CD4-positive, alpha-beta T cell (primary cell): ENCODE measurements at regions not wholly inside any gene's neighbourhood (a gene's known extent, or its start where the extent isn't known, plus 50 kb on each side); places are given as distances from the start of the nearest gene placed in this dataset.

Experiments
- ATAC-seq: fragments of 200-7000 bp; cut with Tn5 transposase; one replicate; pipeline ENCODE4 v1.10.0; 2022; ENCODE audit warnings: mild to moderate bottlenecking; ENCODE audit not compliant: poor library complexity
- CTCF ChIA-PET: fragments of 350-600 bp; sonication (Branson Sonifier 250); formaldehyde crosslinking; loops from one replicate; lab custom pipeline; 2021; ENCODE audit warnings: antibody characterized with exemption, inconsistent platforms; lab: Charles Lee
- POLR2A ChIA-PET: fragments of 350-600 bp; sonication (Branson Sonifier 250); formaldehyde crosslinking; loops from one replicate; lab custom pipeline; 2021; ENCODE audit warnings: antibody characterized with exemption, inconsistent platforms; lab: Charles Lee
- DNase-seq, 14 experiments: peaks; one replicate each; pipeline ENCODE4 v3.0.0-alpha.2; 2013 to 2020; ENCODE audit warnings: mixed read lengths in 2 of 14
- H3K27ac ChIP-seq, 2 donors: one replicate each; pipeline versions ENCODE4 v1.5.1 to v1.7.0; 2013; ENCODE audit warnings: low read length in 2 of 2, low read depth in 1 of 2, mild to moderate bottlenecking in 1 of 2
- H3K27me3 ChIP-seq, 2 experiments: 1 replicate in 1 of 2; 2 replicates in 1 of 2; pipeline versions ENCODE4 v1.6.1 to v1.7.0; 2013; ENCODE audit warnings: low read length in 2 of 2, control low read depth in 1 of 2, mild to moderate bottlenecking in 1 of 2, moderate library complexity in 1 of 2; ENCODE audit not compliant: insufficient read depth in 2 of 2, control insufficient read depth in 1 of 2
- H3K36me3 ChIP-seq: one replicate; pipeline ENCODE4 v1.6.1; 2013; ENCODE audit warnings: low read length, control low read depth; ENCODE audit not compliant: insufficient read depth
- H3K4me1 ChIP-seq: one replicate; pipeline ENCODE4 v1.6.1; 2013; ENCODE audit warnings: low read length, control low read depth; ENCODE audit not compliant: insufficient read depth
- H3K4me3 ChIP-seq: one replicate; pipeline ENCODE4 v1.5.1; 2013; ENCODE audit warnings: mild to moderate bottlenecking, low read length, moderate library complexity
- H3K9me3 ChIP-seq, 2 experiments: 1 replicate in 1 of 2; 2 replicates in 1 of 2; pipeline versions ENCODE4 v1.6.1 to v1.7.0; 2013; ENCODE audit warnings: low read length in 2 of 2, mild to moderate bottlenecking in 2 of 2, control low read depth in 1 of 2, moderate library complexity in 1 of 2; ENCODE audit not compliant: control insufficient read depth in 1 of 2, insufficient read depth in 1 of 2
- H3K27ac Mint-ChIP-seq: one replicate; pipeline ENCODE4 v1.8.0; 2020; ENCODE audit warnings: mixed read lengths
- H3K27me3 Mint-ChIP-seq: one replicate; pipeline ENCODE4 v1.8.0; 2021; ENCODE audit warnings: mixed read lengths
- H3K36me3 Mint-ChIP-seq: one replicate; pipeline ENCODE4 v1.8.0; 2021; ENCODE audit warnings: low read depth, mixed read lengths
- H3K4me1 Mint-ChIP-seq: one replicate; pipeline ENCODE4 v1.8.0; 2021; ENCODE audit warnings: low read depth, mixed read lengths
- H3K4me3 Mint-ChIP-seq: one replicate; pipeline ENCODE4 v1.8.0; 2020; ENCODE audit warnings: mild to moderate bottlenecking, mixed read lengths
- H3K9me3 Mint-ChIP-seq: one replicate; pipeline ENCODE4 v1.8.0; 2020; ENCODE audit warnings: mixed read lengths
- intact Hi-C, 2 experiments: fragments of 100-400 bp; cut with DNase I in 1 of 2; cut with micrococcal nuclease in 1 of 2; formaldehyde crosslinking; loops; one replicate each; pipeline versions ENCODE4 v1.15.1 to v1.9.0; 2023 to 2025; cut with DNase I, micrococcal nuclease
- TF ChIP-seq, protein P1 (sequence below): fragments of 200-600 bp; IDR thresholded peaks from one replicate; pipeline ENCODE4 v1.8.0; 2022; ENCODE audit warnings: antibody characterized with exemption, mild to moderate bottlenecking

GRCh38 chr17:5798094-5798493 lies 213.8 kb upstream of the NLRP1 start:
- Mint-ChIP-seq H3K36me3 (no peaks in the 10 kb centered on the region), H3K27ac (no peak overlapping the region), H3K27me3 (peaks cover 40% of the 10 kb centered on the region), H3K4me3 (no peak overlapping the region), H3K9me3 (peaks cover under 1% of the 10 kb centered on the region), H3K4me1 (no peaks in the 10 kb centered on the region)
- TF ChIP-seq, protein P1, sequence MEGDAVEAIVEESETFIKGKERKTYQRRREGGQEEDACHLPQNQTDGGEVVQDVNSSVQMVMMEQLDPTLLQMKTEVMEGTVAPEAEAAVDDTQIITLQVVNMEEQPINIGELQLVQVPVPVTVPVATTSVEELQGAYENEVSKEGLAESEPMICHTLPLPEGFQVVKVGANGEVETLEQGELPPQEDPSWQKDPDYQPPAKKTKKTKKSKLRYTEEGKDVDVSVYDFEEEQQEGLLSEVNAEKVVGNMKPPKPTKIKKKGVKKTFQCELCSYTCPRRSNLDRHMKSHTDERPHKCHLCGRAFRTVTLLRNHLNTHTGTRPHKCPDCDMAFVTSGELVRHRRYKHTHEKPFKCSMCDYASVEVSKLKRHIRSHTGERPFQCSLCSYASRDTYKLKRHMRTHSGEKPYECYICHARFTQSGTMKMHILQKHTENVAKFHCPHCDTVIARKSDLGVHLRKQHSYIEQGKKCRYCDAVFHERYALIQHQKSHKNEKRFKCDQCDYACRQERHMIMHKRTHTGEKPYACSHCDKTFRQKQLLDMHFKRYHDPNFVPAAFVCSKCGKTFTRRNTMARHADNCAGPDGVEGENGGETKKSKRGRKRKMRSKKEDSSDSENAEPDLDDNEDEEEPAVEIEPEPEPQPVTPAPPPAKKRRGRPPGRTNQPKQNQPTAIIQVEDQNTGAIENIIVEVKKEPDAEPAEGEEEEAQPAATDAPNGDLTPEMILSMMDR = no peak
- no peak overlapping the region for H3K4me3 ChIP-seq
- no peaks in the 10 kb centered on the region for H3K36me3 ChIP-seq
- H3K27ac ChIP-seq = no peak overlapping the region
- CTCF ChIA-PET = no interaction called here
- peaks cover 4% of the 10 kb centered on the region in 2 experiments for H3K9me3 ChIP-seq
- POLR2A ChIA-PET = no interaction called here
- peaks cover 4 to 12% of the 10 kb centered on the region in 2 experiments for H3K27me3 ChIP-seq
- no peaks in the 10 kb centered on the region for H3K4me1 ChIP-seq
- no peak for DNase-seq
- intact Hi-C loops = no loop called here
- no peak for ATAC-seq

DNA sequence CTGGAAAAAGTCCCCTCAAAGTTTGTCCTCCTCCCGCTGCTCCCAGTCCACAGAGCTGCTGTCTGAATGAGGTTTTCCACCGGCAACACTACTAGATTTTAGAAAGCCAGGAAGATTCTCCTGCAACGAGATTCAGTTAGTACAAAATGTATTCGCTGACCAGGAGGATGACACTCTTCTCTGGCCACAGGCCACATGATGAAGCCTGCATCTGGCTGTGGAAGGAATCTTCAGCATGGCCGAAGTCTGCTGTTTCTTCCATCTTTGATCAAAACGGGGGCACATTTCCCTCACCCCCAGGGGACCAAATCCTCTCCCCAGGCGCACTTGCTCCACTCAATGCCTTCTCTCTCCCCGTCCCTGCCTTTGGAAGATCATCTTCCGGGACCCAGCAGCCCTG lies 215.8 kb upstream of the NLRP1 start:
- intact Hi-C loops = no loop called here
- no peaks in the 10 kb centered on the region for H3K36me3 Mint-ChIP-seq
- peaks cover 4 to 11% of the 10 kb centered on the region in 2 experiments for H3K27me3 ChIP-seq
- H3K27me3 Mint-ChIP-seq = peaks cover 45% of the 10 kb centered on the region
- TF ChIP-seq, protein P1 = no peak
- no peak overlapping the region for H3K27ac ChIP-seq
- DNase-seq = no peak
- no peaks in the 10 kb centered on the region for H3K4me1 Mint-ChIP-seq
- no peak overlapping the region for H3K27ac Mint-ChIP-seq
- H3K36me3 ChIP-seq = no peaks in the 10 kb centered on the region
- ChIA-PET CTCF (no interaction called here), POLR2A (no interaction called here)
- no peaks in the 10 kb centered on the region for H3K9me3 Mint-ChIP-seq
- H3K4me3 Mint-ChIP-seq = no peak overlapping the region
- no peak for ATAC-seq
- no peak overlapping the region for H3K4me3 ChIP-seq
- H3K4me1 ChIP-seq = no peaks in the 10 kb centered on the region
- H3K9me3 ChIP-seq = peaks cover 0 to 4% of the 10 kb centered on the region in 2 experiments

- Mint-ChIP-seq H3K9me3 (no peaks in the 10 kb centered on the region), H3K27me3 (peaks cover 48% of the 10 kb centered on the region), H3K4me1 (no peaks in the 10 kb centered on the region), H3K4me3 (no peak overlapping the region), H3K27ac (no peak overlapping the region), H3K36me3 (no peaks in the 10 kb centered on the region)
- Histone ChIP-seq H3K4me3 (no peak overlapping the region), H3K4me1 (no peaks in the 10 kb centered on the region), H3K27ac (no peak overlapping the region), H3K27me3 (peaks cover 7 to 11% of the 10 kb centered on the region in 2 experiments), H3K36me3 (no peaks in the 10 kb centered on the region), H3K9me3 (peaks cover 0 to 4% of the 10 kb centered on the region in 2 experiments)
- intact Hi-C loops = no loop called here
- POLR2A ChIA-PET = no interaction called here
- no peak for ATAC-seq
- TF ChIP-seq, protein P1 = no peak
- DNase-seq = no peak
- CTCF ChIA-PET = no interaction called here
These were observed 216.3 kb upstream of the NLRP1 start for GRCh38 chr17:5800646-5801045.
